GM18909 (cell line): ENCODE measurements at regions not wholly inside any gene's neighbourhood (a gene's known extent, or its start where the extent isn't known, plus 50 kb on each side); places are given as distances from the start of the nearest gene placed in this dataset.

ENCODE experiments used
- ATAC-seq: cut with Tn5 transposase; IDR thresholded peaks from one replicate; pipeline ENCODE4 v1.9.1; 2021; ENCODE audit warnings: mild to moderate bottlenecking; ENCODE audit not compliant: unreplicated experiment, poor library complexity

GRCh38 chr11:119479685-119480275, 56.8 kb upstream of the THY1 start:
- ATAC-seq, result no peak

DNA sequence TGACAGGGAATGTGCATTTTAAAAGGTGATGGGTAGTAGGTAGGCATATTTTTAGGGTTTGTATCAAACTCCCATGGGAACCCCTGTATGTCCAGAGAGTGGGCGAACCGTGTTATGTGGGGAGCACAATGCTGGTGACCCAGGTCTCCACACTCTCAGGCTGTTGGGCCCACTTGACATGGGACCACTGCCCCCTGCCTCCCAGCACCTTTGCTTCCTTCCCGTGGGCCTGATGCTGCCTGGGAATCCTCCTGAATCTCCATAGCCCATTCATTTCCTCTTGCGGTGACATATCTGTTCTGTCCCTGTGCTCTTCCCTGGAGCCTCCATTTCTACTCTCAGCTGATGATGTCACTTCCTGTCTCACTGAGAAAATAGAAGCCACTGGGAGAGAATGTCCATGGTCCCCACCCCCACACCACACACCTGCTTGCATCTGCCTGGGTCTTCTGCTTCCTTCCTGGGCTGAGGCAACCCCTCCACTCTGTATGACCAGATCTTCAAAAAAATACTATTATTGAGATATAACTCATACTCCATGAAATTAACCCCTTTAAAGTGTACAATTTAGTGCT, 55.8 kb upstream of the THY1 start:
- ATAC-seq, result no peak

DNA sequence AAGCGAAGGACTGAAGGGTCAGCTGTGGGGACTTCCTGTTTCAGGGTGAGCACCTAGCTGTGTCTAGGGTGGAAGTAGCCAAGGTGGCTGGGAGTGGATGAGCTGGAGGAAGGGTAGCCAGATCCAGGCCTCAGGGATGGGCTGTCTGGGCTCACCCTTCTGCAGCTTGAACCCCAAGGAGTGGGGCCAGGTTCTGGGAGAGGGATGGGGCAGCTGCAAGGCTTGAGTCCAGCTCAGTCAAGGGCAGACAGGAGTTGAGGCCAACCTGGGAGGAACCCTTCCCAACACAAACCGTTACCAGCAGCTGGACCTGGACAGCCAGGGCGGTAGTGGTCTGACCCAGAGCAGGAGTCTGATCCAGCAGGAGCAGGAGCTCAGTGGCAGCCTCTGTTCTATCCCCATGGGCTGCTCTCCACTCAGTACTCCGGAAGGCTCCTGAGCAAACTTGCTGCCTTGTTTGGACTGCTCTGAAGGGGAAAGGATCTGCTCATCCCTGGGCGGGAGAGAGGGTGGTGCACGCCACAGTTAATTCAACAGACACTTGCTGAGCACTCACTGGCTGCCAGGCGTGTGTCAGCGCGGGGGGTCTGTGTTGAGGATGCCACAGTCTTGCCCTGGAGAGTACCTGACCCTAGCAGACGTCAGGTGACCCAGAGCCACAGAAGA, 53.8 kb upstream of the THY1 start:
- no peak for ATAC-seq

DNA sequence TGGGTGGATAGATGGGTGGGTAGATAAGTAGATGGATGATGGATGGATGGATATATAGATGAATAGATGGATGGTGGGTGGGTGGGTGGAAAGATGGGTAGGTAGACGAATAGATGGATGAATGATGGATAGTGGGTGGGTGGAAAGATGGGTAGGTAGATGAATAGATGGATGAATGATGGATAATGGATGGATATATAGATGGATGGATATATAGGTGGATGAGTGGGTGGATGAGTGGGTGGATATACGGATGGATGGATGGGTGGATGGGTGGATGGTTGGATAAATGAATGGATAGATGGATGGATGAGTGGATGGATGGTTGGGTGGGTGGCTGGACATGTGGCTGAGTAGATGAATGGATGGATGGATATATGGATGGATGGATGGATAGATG, 53.1 kb upstream of the THY1 start:
- no peak for ATAC-seq

DNA sequence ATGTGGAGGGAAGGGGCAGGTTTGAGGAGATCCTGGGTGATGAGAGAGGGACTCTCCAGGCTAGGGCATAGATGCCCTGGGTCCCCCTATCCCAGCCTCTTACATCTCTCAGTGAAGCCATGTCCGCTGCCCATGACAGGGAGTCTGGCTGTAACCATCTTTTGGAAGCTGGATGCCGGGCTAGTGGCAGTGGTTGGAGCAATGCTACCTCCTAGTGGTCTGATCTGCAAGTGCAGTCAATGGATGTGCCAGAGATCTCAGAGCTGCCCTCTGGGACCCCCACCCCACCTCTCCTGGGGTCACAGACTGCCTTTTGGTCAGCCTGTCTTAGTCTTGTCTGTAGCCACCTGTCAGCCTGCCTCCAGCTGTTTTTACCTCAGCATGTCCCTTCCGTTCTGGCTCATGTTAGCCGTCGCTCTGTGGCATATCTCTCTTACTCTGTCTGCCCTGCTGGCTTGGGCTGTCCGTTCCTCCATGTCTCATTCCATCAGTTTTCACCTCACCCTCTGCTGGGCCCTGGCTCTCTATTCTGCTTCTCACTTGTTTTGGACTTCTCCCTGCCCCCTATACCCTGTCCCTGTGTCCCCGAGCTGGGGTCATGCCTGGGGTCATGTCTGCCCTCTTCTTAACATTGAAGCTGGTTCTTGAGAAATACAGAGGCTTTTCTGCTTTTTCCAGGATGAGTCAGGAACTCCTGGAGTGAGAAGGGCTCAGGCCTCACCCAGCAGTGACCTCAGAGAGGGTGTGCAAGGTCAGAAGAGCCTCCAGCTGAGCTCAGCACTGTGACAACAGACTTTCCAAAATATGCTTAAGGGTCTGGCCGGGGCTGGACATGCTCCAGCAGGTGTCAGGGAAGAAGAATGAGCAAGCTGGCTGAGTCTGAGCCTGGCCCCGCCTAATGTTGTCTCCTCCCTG, 52.0 kb upstream of the THY1 start:
- no peak for ATAC-seq

- no peak for ATAC-seq
Measured at GRCh38 chr11:119473901-119474681, 51.1 kb upstream of the THY1 start.

DNA sequence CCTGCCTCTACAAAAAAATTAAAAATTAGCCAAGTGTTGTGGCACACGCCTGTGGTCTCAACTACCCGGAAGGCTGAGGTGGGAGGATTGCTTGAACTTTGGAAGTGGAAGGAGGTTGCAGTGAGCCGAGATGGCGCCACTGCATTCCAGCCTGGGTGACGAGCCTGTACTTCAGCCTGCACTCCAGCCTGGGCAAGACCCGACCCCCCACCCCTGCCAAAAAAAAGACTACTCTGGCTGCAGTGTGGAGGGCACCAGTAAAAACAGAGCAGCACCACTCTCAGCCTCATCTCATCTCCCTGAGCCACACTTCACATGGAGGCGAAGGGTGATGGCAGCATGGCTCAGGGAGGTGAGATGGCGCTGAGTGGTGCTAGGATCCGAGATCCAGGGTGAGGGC, 50.3 kb upstream of the THY1 start:
- ATAC-seq, result no peak

GRCh38 chr11:119472856-119473222, 49.9 kb upstream of the THY1 start:
- no peak for ATAC-seq
